H9 (cell line): ENCODE measurements at regions not wholly inside any gene's neighbourhood (a gene's known extent, or its start where the extent isn't known, plus 50 kb on each side); places are given as distances from the start of the nearest gene placed in this dataset.

Source experiments
- DNase-seq: peaks from one replicate; pipeline ENCODE4 v3.0.0-alpha.2; 2017
- H2AFZ ChIP-seq: one replicate; pipeline ENCODE4 v1.6.1; 2013; ENCODE audit warnings: mild to moderate bottlenecking, low read length, control low read depth, moderate library complexity
- H2AK5ac ChIP-seq: 2 replicates; pipeline ENCODE4 v1.6.1; 2013; ENCODE audit warnings: low read length, control low read depth, mixed read lengths; ENCODE audit not compliant: insufficient read length
- H2BK120ac ChIP-seq: one replicate; pipeline ENCODE4 v1.6.1; 2013; ENCODE audit warnings: low read depth, mild to moderate bottlenecking, low read length, control low read depth, inconsistent platforms; ENCODE audit not compliant: poor library complexity, severe bottlenecking
- H2BK12ac ChIP-seq: 2 replicates; pipeline ENCODE4 v1.6.1; 2013; ENCODE audit warnings: low read length, control low read depth, mixed read lengths, low read depth; ENCODE audit not compliant: insufficient read length
- H2BK15ac ChIP-seq: 2 replicates; pipeline ENCODE4 v1.6.1; 2013; ENCODE audit warnings: low read depth, low read length, control low read depth
- H2BK20ac ChIP-seq: one replicate; pipeline ENCODE4 v1.6.1; 2013; ENCODE audit warnings: low read depth, mild to moderate bottlenecking, low read length, control low read depth, inconsistent platforms; ENCODE audit not compliant: poor library complexity, severe bottlenecking
- H2BK5ac ChIP-seq: 2 replicates; pipeline ENCODE4 v1.6.1; 2013; ENCODE audit warnings: low read length, control low read depth, mixed read lengths; ENCODE audit not compliant: insufficient read length
- H3K14ac ChIP-seq: 2 replicates; pipeline ENCODE4 v1.6.1; 2013; ENCODE audit warnings: low read length, control low read depth; ENCODE audit not compliant: insufficient read depth
- H3K18ac ChIP-seq: 2 replicates; pipeline ENCODE4 v1.6.1; 2013; ENCODE audit warnings: low read depth, mild to moderate bottlenecking, mixed read lengths, low read length, control low read depth; ENCODE audit not compliant: insufficient read length
- H3K23ac ChIP-seq: 2 replicates; pipeline ENCODE4 v1.6.1; 2013; ENCODE audit warnings: low read length, control low read depth, mixed read lengths, low read depth; ENCODE audit not compliant: insufficient read length
- H3K23me2 ChIP-seq: 2 replicates; pipeline ENCODE4 v1.6.1; 2013; ENCODE audit warnings: low read depth, mild to moderate bottlenecking, mixed read lengths, low read length, control low read depth; ENCODE audit not compliant: insufficient read length, poor library complexity, severe bottlenecking
- H3K27ac ChIP-seq: 2 replicates; pipeline ENCODE4 v1.5.1; 2013; ENCODE audit warnings: low read length, control low read depth, mixed read lengths, low read depth; ENCODE audit not compliant: insufficient read length
- H3K27me3 ChIP-seq: 2 replicates; pipeline ENCODE4 v1.6.1; 2013; ENCODE audit warnings: low read length, control low read depth, inconsistent platforms; ENCODE audit not compliant: insufficient read depth
- H3K4ac ChIP-seq: 2 replicates; pipeline ENCODE4 v1.6.1; 2013; ENCODE audit warnings: low read depth, mild to moderate bottlenecking, control low read depth, inconsistent platforms, low read length, moderate library complexity
- H3K4me1 ChIP-seq: 2 replicates; pipeline ENCODE4 v1.6.1; 2013; ENCODE audit warnings: low read length, control low read depth, inconsistent platforms; ENCODE audit not compliant: insufficient read depth
- H3K4me2 ChIP-seq: 2 replicates; pipeline ENCODE4 v1.6.1; 2013; ENCODE audit warnings: low read length, control low read depth, mixed read lengths; ENCODE audit not compliant: insufficient read length, insufficient read depth
- H3K56ac ChIP-seq: 2 replicates; pipeline ENCODE4 v1.6.1; 2013; ENCODE audit warnings: low read depth, mild to moderate bottlenecking, mixed read lengths, low read length, control low read depth; ENCODE audit not compliant: insufficient read length
- H3K79me1 ChIP-seq: 2 replicates; pipeline ENCODE4 v1.6.1; 2013; ENCODE audit warnings: low read depth, mild to moderate bottlenecking, moderate library complexity, low read length, control low read depth, inconsistent platforms; ENCODE audit not compliant: insufficient read depth, poor library complexity, severe bottlenecking
- H3K79me2 ChIP-seq: 2 replicates; pipeline ENCODE4 v1.6.1; 2013; ENCODE audit warnings: low read length, control low read depth, inconsistent platforms; ENCODE audit not compliant: insufficient read depth
- H3K9ac ChIP-seq: 2 replicates; pipeline ENCODE4 v1.6.1; 2013; ENCODE audit warnings: low read length, control low read depth, mixed read lengths; ENCODE audit not compliant: insufficient read length; ENCODE audit errors: extremely low read depth
- H3K9me3 ChIP-seq: one replicate; pipeline ENCODE4 v1.6.1; 2013; ENCODE audit warnings: low read depth, low read length, inconsistent platforms; ENCODE audit not compliant: control insufficient read depth
- H3T11ph ChIP-seq: one replicate; pipeline ENCODE4 v1.6.1; 2013; ENCODE audit warnings: mild to moderate bottlenecking, low read length, control low read depth, inconsistent platforms
- H4K20me1 ChIP-seq: one replicate; pipeline ENCODE4 v1.6.1; 2013; ENCODE audit not compliant: control insufficient read depth, insufficient read length, insufficient read depth
- H4K5ac ChIP-seq: 2 replicates; pipeline ENCODE4 v1.6.1; 2013; ENCODE audit warnings: low read depth, mild to moderate bottlenecking, mixed read lengths, low read length, control low read depth; ENCODE audit not compliant: insufficient read length
- H4K8ac ChIP-seq: replicated peaks from 2 replicates; pipeline ENCODE4 v1.6.1; 2013; ENCODE audit warnings: low read length, control low read depth, mixed read lengths, low read depth; ENCODE audit not compliant: insufficient read length
- H4K91ac ChIP-seq: 2 replicates; pipeline ENCODE4 v1.6.1; 2013; ENCODE audit warnings: low read depth, mild to moderate bottlenecking, moderate library complexity, mixed read lengths, low read length, control low read depth; ENCODE audit not compliant: insufficient read length
- H3K27ac Mint-ChIP-seq, 3 experiments: 2 replicates in 2 of 3; 3 replicates in 1 of 3; pipeline ENCODE4 v1.8.0; 2020 to 2021; ENCODE audit warnings: mixed read lengths in 3 of 3, mild to moderate bottlenecking in 1 of 3, moderate library complexity in 1 of 3
- H3K27me3 Mint-ChIP-seq: 2 replicates; pipeline ENCODE4 v1.8.0; 2021; ENCODE audit warnings: low read depth, mild to moderate bottlenecking, moderate library complexity, mixed read lengths
- H3K36me3 Mint-ChIP-seq, 3 experiments: 2 replicates in 2 of 3; 3 replicates in 1 of 3; pipeline ENCODE4 v1.8.0; 2020 to 2021; ENCODE audit warnings: low read depth in 3 of 3, mixed read lengths in 3 of 3; ENCODE audit not compliant: insufficient read depth in 1 of 3
- H3K4me1 Mint-ChIP-seq, 2 experiments: 2 replicates each; pipeline ENCODE4 v1.8.0; 2020; ENCODE audit warnings: mixed read lengths in 2 of 2
- H3K4me3 Mint-ChIP-seq, 2 experiments: 2 replicates in 1 of 2; 3 replicates in 1 of 2; pipeline ENCODE4 v1.8.0; 2020 to 2021; ENCODE audit warnings: mild to moderate bottlenecking in 2 of 2, mixed read lengths in 2 of 2, moderate library complexity in 1 of 2
- H3K9me3 Mint-ChIP-seq, 2 experiments: 2 replicates in 1 of 2; 3 replicates in 1 of 2; pipeline ENCODE4 v1.8.0; 2020; ENCODE audit warnings: mild to moderate bottlenecking in 2 of 2, mixed read lengths in 2 of 2, moderate library complexity in 1 of 2
- CTCF ChIP-seq: fragments of 200-600 bp; sonication (generic); conservative IDR thresholded peaks from 3 replicates; pipeline ENCODE4 v1.8.0; 2021; ENCODE audit warnings: antibody characterized with exemption, mild to moderate bottlenecking

DNA sequence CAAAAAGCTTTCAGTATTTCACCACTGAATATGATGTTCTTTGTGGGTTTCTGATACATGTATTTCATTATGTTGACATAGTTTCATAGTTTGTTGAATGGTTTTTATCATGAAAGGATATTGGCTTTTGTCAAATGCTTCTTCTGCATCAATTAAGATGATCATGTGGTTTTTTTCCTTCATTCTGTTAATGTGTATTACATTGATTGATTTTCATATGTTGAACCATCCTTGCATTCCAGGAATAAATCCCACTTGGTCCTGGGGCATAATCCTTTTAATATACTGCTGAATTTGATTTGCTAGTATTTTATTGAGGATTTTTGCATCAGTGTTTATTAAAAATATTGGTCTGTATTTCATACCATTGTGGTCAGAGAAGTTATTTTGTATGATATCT lies 70.9 kb upstream of the BHLHE23 start:
- peaks cover 87% of the 10 kb centered on the region for H3K27me3 Mint-ChIP-seq
- H3K27me3 ChIP-seq: no peaks in the 10 kb centered on the region; the same call in 1 of the 2 replicates

More for the DNA sequence above, 70.9 kb upstream of the BHLHE23 start:
- Histone ChIP-seq H3K4ac (no peak overlapping the region), H3K23ac (no peak overlapping the region), H2BK120ac (no peak overlapping the region), H3K56ac (no peak overlapping the region), H3K79me1 (no peaks in the 10 kb centered on the region), H3K18ac (no peak overlapping the region), H3T11ph (no peak overlapping the region), H3K23me2 (no peaks in the 10 kb centered on the region), H2AK5ac (no peak overlapping the region), H2BK12ac (no peak overlapping the region), H4K91ac (no peak overlapping the region), H3K27ac (no peak overlapping the region), H3K9ac (no peak overlapping the region), H4K5ac (no peak overlapping the region), H2BK5ac (no peak overlapping the region), H3K9me3 (no peaks in the 10 kb centered on the region), H3K79me2 (no peaks in the 10 kb centered on the region), H2BK15ac (no peak overlapping the region), H3K14ac (no peak overlapping the region), H3K4me2 (no peak overlapping the region), H3K4me1 (no peaks in the 10 kb centered on the region), H2AFZ (no peak overlapping the region), H4K8ac (no peak overlapping the region), H2BK20ac (no peak overlapping the region), H4K20me1 (no peaks in the 10 kb centered on the region)
- no peak for DNase-seq
- Mint-ChIP-seq H3K4me3 (no peak overlapping the region), H3K4me1 (peaks cover 2 to 7% of the 10 kb centered on the region in 2 experiments; a peak in 3 of 4 replicates), H3K9me3 (peaks cover 10 to 11% of the 10 kb centered on the region in 2 experiments), H3K27ac (no peak overlapping the region), H3K36me3 (no peaks in the 10 kb centered on the region; a peak in 1 of 7 replicates)
- no peak for TF ChIP-seq CTCF
